DOHH2 (cell line): ENCODE measurements at regions not wholly inside any gene's neighbourhood (a gene's known extent, or its start where the extent isn't known, plus 50 kb on each side); places are given as distances from the start of the nearest gene placed in this dataset.

Experiments
- CTCF ChIP-seq: fragments of 200-600 bp; sonication (generic); IDR thresholded peaks from one replicate; pipeline ENCODE4 v1.5.1; 2014; ENCODE audit warnings: antibody characterized with exemption, mild to moderate bottlenecking, low read depth, low read length; ENCODE audit not compliant: poor library complexity, severe bottlenecking
- EZH2phosphoT487 ChIP-seq: fragments of 200-600 bp; sonication (generic); IDR thresholded peaks from 2 replicates; pipeline ENCODE4 v1.6.1; 2017; ENCODE audit warnings: borderline replicate concordance, mild to moderate bottlenecking, antibody characterized with exemption, low read length, moderate library complexity, mixed read lengths

DNA sequence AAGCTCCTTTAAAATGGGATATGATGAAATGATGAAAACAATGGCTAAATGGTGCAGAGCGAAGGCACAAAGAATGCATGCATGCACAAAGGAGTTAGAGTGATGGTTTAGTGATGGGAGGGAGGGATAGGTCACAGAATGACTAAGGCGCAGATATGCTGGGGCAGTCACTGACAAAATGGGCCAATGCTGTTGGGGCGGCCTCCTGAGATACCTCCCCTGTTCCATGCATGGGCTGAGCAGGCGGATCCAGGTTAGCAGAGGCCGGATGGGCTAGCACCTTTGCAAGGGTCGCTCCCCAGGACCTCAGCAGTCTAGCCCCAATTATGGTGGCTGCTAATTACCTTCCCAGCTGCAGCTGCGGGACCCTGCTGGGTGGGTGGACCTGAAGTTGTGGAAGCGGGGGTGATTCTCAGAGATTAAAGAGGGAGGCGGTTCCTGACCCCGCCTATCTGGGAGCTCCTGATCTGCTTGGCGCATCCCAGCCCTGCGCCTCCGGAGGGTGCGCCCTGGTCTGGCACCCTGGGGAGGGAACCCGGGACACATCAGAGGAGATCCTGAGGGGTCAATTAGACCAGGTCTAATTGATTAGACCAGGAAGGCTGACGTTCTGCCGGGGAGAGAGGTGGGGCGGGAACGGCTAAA is 175.0 kb downstream of the CYP26A1 start:
- TF ChIP-seq CTCF, result no peak
- TF ChIP-seq EZH2phosphoT487, result no peak
